Esophagus muscularis mucosa (tissue), 4 donors: ENCODE measurements at regions not wholly inside any gene's neighbourhood (a gene's known extent, or its start where the extent isn't known, plus 50 kb on each side); places are given as distances from the start of the nearest gene placed in this dataset.

ENCODE experiments used
- DNase-seq: peaks from one replicate; pipeline ENCODE4 v3.0.0-alpha.2; 2017; ENCODE audit errors: extremely low spot score
- H3K27ac ChIP-seq, 4 donors: fragments of 200-600 bp; sonication (generic); replicated peaks in 1 of 4; 1 replicate in 3 of 4; 2 replicates in 1 of 4; pipeline ENCODE4 v1.5.1; 2016 to 2019; ENCODE audit warnings: mild to moderate bottlenecking in 1 of 4
- H3K27me3 ChIP-seq, 4 donors: fragments of 200-600 bp; sonication (generic); one replicate each; pipeline versions ENCODE4 v1.5.1 to v1.6.0; 2016 to 2019
- H3K36me3 ChIP-seq, 4 donors: fragments of 200-600 bp; sonication (generic); one replicate each; pipeline ENCODE4 v1.5.1; 2016 to 2019
- H3K4me1 ChIP-seq, 4 donors: fragments of 200-600 bp; sonication (generic); one replicate each; pipeline ENCODE4 v1.5.1; 2016 to 2019
- H3K4me3 ChIP-seq, 4 donors: fragments of 200-600 bp; sonication (generic); 1 replicate in 2 of 4; 2 replicates in 2 of 4; pipeline ENCODE4 v1.5.1; 2016 to 2019; ENCODE audit warnings: mild to moderate bottlenecking in 4 of 4, moderate library complexity in 1 of 4
- H3K9me3 ChIP-seq, 4 donors: fragments of 200-600 bp; sonication (generic); 1 replicate in 3 of 4; 2 replicates in 1 of 4; pipeline ENCODE4 v1.5.1; 2016 to 2019
- CTCF ChIP-seq, 3 experiments: fragments of 200-600 bp in 2 of 3; fragments of 450-650 bp in 1 of 3; sonication (generic) in 2 of 3; IDR thresholded peaks; one replicate each; pipeline ENCODE4 v1.5.1; 2017 to 2019; ENCODE audit warnings: antibody characterized with exemption in 3 of 3, mild to moderate bottlenecking in 2 of 3, moderate library complexity in 1 of 3
- EP300 ChIP-seq: sonication (generic); formaldehyde crosslinking; IDR thresholded peaks from one replicate; pipeline ENCODE4 v1.6.1; 2017; ENCODE audit warnings: antibody characterized with exemption
- POLR2A ChIP-seq: fragments of 450-650 bp; IDR thresholded peaks from one replicate; pipeline ENCODE4 v1.6.1; 2017; ENCODE audit warnings: antibody characterized with exemption, moderate library complexity, mild to moderate bottlenecking, low read depth
- POLR2AphosphoS5 ChIP-seq, 2 donors: sonication (generic); formaldehyde crosslinking; IDR thresholded peaks; one replicate each; pipeline ENCODE4 v1.6.1; 2017; ENCODE audit warnings: antibody characterized with exemption in 2 of 2
- WGBS: methylation state at CpG from one replicate; pipeline ENCODE4 v1.1.5; 2018; 5-methylcytosine and 5-hydroxymethylcytosine counted together
- intact Hi-C: fragments of 100-400 bp; cut with DNase I; formaldehyde crosslinking; loops from one replicate; pipeline ENCODE4 v1.15.1; 2023

- Histone ChIP-seq H3K4me3 (no peak overlapping the region), H3K36me3 (no peaks in the 10 kb centered on the region), H3K27ac (no peak overlapping the region), H3K4me1 (no peaks in the 10 kb centered on the region), H3K27me3 (no peaks in the 10 kb centered on the region), H3K9me3 (peaks cover 0 to 9% (median 0%) of the 10 kb centered on the region in 4 donors)
- intact Hi-C loops = no loop called here
- TF ChIP-seq POLR2AphosphoS5 (IDR thresholded peaks at IDR 0.05) = no peak
- TF ChIP-seq CTCF (IDR thresholded peaks at IDR 0.05) = no peak
- TF ChIP-seq EP300 = no peak
- no peak for TF ChIP-seq POLR2A
- WGBS = 59% methylated on average over 3 of the region's 3 CpGs
- DNase-seq = no peak
Measured at GRCh38 chr21:24222676-24223075, 1384.6 kb downstream of the MRPL39 start.

GRCh38 chr21:24220446-24220845, 1386.8 kb downstream of the MRPL39 start:
- Histone ChIP-seq H3K36me3 (no peaks in the 10 kb centered on the region), H3K4me1 (no peaks in the 10 kb centered on the region), H3K4me3 (no peak overlapping the region), H3K27ac (no peak overlapping the region), H3K9me3 (no peaks in the 10 kb centered on the region), H3K27me3 (no peaks in the 10 kb centered on the region)
- TF ChIP-seq EP300 (no peak), POLR2A (no peak), POLR2AphosphoS5 (IDR thresholded peaks at IDR 0.05) (no peak), CTCF (IDR thresholded peaks at IDR 0.05) (no peak)
- WGBS = 58% methylated on average over 2 of the region's 2 CpGs
- intact Hi-C loops = no loop called here
- DNase-seq = no peak

- Histone ChIP-seq H3K4me3 (no peak overlapping the region), H3K27me3 (no peaks in the 10 kb centered on the region), H3K27ac (no peak overlapping the region), H3K9me3 (no peaks in the 10 kb centered on the region), H3K36me3 (no peaks in the 10 kb centered on the region), H3K4me1 (no peaks in the 10 kb centered on the region)
- DNase-seq = no peak
- intact Hi-C loops = no loop called here
- TF ChIP-seq CTCF (IDR thresholded peaks at IDR 0.05) = no peak
- TF ChIP-seq POLR2AphosphoS5 (IDR thresholded peaks at IDR 0.05) = no peak
- TF ChIP-seq POLR2A = no peak
- no peak for TF ChIP-seq EP300
- 75% methylated on average over 4 of the region's 4 CpGs for WGBS
Measured at GRCh38 chr21:24217151-24217550, 1390.1 kb downstream of the MRPL39 start.

DNA sequence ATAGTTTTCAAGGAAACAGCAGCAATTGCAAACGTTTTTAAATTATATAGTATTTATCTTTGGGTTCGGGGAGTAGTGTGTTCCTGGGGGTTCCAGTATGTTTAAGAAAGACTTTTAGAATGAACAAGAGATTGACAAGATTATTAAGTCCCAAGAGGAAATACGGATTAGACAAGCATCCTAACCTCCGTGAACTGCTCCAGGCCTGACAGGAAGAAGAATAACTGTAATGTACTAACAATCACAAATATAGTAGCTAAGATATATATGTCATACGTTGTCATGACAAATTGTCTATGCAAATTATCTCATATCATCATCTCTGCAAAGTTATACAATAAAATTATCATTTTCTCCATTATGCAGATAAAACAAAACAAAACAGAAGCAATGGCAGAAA, 1397.2 kb downstream of the MRPL39 start:
- Histone ChIP-seq H3K9me3 (no peaks in the 10 kb centered on the region), H3K27me3 (no peaks in the 10 kb centered on the region), H3K4me3 (no peak overlapping the region), H3K4me1 (no peaks in the 10 kb centered on the region), H3K27ac (no peak overlapping the region), H3K36me3 (no peaks in the 10 kb centered on the region)
- no peak for TF ChIP-seq POLR2AphosphoS5 (IDR thresholded peaks at IDR 0.05)
- no peak for TF ChIP-seq POLR2A
- TF ChIP-seq CTCF (IDR thresholded peaks at IDR 0.05) = no peak
- no peak for TF ChIP-seq EP300
- no peak for DNase-seq
- intact Hi-C loops = no loop called here
- 63% methylated on average over 5 of the region's 5 CpGs for WGBS

- intact Hi-C loops = no loop called here
- 93% methylated on average over 54 of the region's 54 CpGs for WGBS
- DNase-seq = no peak
Measured at GRCh38 chr21:24208562-24209260, 1398.6 kb downstream of the MRPL39 start.

More at GRCh38 chr21:24208562-24209260, 1398.6 kb downstream of the MRPL39 start:
- Histone ChIP-seq H3K4me1 (no peaks in the 10 kb centered on the region), H3K27me3 (no peaks in the 10 kb centered on the region), H3K36me3 (no peaks in the 10 kb centered on the region), H3K27ac (no peak overlapping the region), H3K9me3 (no peaks in the 10 kb centered on the region), H3K4me3 (no peak overlapping the region)
- no peak for TF ChIP-seq EP300
- no peak for TF ChIP-seq POLR2AphosphoS5 (IDR thresholded peaks at IDR 0.05)
- no peak for TF ChIP-seq POLR2A
- TF ChIP-seq CTCF (IDR thresholded peaks at IDR 0.05) = no peak
